PFSK-1 (cell line): ENCODE measurements at regions not wholly inside any gene's neighbourhood (a gene's known extent, or its start where the extent isn't known, plus 50 kb on each side); places are given as distances from the start of the nearest gene placed in this dataset.

ENCODE experiments used
- FOXP2 ChIP-seq: optimal IDR thresholded peaks from 2 replicates; pipeline ENCODE3; 2011; ENCODE audit warnings: borderline replicate concordance, control low read depth, inconsistent platforms; ENCODE audit not compliant: insufficient read depth; ENCODE audit errors: extremely low read length, extremely low read depth
- POLR2AphosphoS5 ChIP-seq: IDR thresholded peaks from 2 replicates; pipeline ENCODE4 v1.6.1; 2012; ENCODE audit warnings: low read depth, mild to moderate bottlenecking, control low read depth, low read length, moderate library complexity
- SIN3A ChIP-seq: IDR thresholded peaks from 2 replicates; pipeline ENCODE4 v1.6.1; 2012; ENCODE audit warnings: mild to moderate bottlenecking, low read length, moderate library complexity, borderline replicate concordance; ENCODE audit not compliant: insufficient read depth
- TAF1 ChIP-seq: IDR thresholded peaks from 2 replicates; pipeline ENCODE4 v1.6.1; 2012; ENCODE audit warnings: low read length, control low read depth, borderline replicate concordance; ENCODE audit not compliant: insufficient read depth
- TF ChIP-seq, protein P1 (sequence below), 2 experiments: IDR thresholded peaks; 2 replicates each; pipeline versions ENCODE4 v1.6.1 to v1.8.0; 2011 to 2012; ENCODE audit warnings: low read depth in 2 of 2, low read length in 2 of 2, control low read depth in 1 of 2, inconsistent platforms in 1 of 2, mild to moderate bottlenecking in 1 of 2, moderate library complexity in 1 of 2; ENCODE audit not compliant: insufficient read depth in 1 of 2

DNA sequence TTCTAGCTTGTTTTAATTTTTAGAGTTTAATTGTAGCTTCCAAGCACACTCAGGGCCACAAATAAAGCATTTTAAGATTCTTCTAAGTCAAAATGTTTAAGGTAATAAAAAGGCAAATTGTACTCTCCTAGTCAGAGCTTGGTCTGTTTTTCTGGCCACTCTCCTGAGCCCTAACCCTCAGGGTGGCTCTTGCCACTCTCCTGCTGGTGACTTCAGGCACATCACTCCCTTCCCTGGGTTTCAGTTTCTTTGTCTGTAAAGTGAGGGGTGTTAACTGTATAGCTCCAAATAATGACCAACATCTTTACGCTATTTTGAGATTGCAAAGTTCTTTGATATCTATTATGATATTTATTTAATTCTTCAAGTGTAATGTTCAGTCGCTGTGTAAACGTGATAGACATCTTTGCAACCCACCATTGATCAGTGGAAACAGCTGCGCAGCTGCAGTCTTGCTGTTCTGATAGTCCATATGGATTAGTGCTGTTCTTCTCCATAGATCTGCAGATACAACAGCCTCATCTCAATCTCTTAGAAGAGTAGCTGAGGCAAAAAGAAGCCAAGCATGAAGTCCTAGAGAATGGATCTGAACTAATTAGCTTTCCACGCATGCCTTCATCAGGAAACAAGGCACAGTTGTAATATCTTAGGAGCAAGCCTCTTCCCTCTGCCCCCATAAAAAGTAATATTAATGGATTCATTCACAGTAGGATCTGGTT lies 189.9 kb downstream of the PLPP4 start:
- TF ChIP-seq TAF1 (no peak), SIN3A (no peak), FOXP2 (no peak), POLR2AphosphoS5 (no peak)
- TF ChIP-seq, protein P1, sequence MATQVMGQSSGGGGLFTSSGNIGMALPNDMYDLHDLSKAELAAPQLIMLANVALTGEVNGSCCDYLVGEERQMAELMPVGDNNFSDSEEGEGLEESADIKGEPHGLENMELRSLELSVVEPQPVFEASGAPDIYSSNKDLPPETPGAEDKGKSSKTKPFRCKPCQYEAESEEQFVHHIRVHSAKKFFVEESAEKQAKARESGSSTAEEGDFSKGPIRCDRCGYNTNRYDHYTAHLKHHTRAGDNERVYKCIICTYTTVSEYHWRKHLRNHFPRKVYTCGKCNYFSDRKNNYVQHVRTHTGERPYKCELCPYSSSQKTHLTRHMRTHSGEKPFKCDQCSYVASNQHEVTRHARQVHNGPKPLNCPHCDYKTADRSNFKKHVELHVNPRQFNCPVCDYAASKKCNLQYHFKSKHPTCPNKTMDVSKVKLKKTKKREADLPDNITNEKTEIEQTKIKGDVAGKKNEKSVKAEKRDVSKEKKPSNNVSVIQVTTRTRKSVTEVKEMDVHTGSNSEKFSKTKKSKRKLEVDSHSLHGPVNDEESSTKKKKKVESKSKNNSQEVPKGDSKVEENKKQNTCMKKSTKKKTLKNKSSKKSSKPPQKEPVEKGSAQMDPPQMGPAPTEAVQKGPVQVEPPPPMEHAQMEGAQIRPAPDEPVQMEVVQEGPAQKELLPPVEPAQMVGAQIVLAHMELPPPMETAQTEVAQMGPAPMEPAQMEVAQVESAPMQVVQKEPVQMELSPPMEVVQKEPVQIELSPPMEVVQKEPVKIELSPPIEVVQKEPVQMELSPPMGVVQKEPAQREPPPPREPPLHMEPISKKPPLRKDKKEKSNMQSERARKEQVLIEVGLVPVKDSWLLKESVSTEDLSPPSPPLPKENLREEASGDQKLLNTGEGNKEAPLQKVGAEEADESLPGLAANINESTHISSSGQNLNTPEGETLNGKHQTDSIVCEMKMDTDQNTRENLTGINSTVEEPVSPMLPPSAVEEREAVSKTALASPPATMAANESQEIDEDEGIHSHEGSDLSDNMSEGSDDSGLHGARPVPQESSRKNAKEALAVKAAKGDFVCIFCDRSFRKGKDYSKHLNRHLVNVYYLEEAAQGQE (IDR thresholded peaks at IDR 0.05; ENCODE audit: insufficient read depth in 1 of 2, low read depth in 2 of 2, low read length in 2 of 2), result no peak

DNA sequence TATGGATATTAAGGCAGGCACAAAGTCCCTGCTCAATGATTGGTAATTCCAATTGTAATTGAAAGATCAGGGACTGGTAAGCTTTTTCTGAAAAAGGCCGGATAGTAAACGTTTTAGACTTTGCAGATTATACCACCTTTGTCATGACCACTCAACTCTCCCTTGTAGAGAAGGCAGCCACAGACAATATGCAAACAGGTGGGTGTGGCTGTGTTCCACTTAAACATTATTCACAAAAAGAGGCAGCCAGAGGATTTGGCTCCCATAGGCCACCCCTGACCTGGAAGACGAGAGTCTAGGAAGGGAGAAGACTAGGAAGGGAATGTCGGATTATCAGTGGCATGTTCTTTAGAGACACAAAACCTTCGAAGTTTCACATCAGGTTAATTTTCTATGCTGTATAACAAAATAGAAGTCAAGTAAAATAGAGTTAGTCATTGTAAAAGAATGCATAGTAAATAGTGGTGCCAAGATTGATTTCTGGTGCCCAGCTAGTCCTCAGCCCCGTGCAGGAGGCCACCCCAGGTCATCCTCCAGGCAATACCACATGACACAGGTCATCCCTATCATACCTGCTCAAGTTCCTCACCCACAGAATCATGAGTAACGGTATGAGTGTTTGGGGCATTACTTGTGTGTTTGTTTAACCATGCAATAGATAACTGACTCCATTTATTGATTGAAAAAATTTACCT lies 193.8 kb downstream of the PLPP4 start:
- no peak for TF ChIP-seq TAF1
- no peak for TF ChIP-seq FOXP2
- no peak for TF ChIP-seq POLR2AphosphoS5
- TF ChIP-seq, protein P1 (IDR thresholded peaks at IDR 0.05; ENCODE audit: insufficient read depth in 1 of 2, low read depth in 2 of 2, low read length in 2 of 2), result no peak
- no peak for TF ChIP-seq SIN3A

DNA sequence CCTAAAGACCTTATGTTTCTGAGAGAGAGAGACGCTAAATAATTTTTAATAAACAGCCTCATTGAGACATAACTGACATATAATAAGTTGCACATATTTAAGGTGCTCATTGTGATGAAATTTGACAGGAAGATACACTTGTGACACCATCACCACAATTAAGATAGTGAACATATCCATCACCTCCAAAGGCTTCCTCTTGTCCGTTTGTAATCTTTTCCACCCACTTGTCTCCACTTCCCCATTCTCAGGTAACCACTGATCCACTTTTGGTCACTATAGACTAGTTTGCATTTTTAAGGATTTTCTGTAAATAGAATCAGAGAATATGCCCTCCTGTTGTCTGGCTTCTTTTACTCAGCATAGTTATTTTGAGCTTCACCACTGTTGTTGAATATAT lies 195.1 kb upstream of the WDR11 start:
- TF ChIP-seq SIN3A (no peak), TAF1 (no peak), FOXP2 (no peak), POLR2AphosphoS5 (no peak)
- TF ChIP-seq, protein P1 (IDR thresholded peaks at IDR 0.05; ENCODE audit: insufficient read depth in 1 of 2, low read depth in 2 of 2, low read length in 2 of 2), result no peak

- no peak for TF ChIP-seq FOXP2
Observed at GRCh38 chr10:120657371-120657770, 193.8 kb upstream of the WDR11 start.

DNA sequence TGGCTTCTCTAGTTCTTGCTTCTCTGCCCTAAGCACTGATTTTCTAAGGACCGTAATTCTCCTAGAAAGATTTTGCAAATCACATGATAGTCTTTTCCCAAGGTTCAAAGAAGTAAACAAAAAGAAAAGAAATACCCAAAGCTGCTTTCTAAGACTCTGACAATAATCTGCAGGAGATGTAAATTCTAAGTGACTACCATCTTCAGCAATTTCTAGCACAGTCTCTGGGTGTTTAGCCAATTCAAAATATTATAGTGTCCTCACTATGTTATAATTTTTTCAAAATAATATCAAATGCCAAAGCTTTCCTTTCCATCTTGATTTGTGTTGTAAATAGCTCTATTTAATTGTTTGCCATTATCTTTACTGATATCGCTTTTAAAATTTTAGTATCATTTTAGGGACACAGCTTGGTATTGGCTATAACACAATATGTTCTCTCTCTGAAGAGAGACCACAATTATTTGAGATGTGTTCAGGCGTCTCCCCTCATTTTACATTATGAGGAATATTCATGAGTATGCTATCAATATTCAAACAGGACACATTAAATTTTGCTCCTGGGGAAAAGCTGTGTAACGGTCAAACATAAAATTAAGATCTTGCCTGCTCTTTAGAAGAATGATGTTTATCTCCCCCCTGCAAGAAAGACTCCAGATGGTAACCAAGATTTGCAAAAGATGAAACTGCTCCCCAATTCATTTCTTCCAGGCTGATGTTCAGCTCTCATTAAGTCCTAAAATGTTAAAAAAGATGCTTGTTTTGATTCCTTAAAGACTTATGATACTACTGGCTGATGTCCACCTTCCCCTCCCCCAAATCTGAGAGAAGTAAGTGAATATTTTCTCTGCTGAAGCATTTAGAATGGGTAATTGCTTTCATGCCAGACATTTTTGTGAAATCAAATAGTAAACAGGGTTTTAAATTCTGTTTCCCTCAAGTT lies 191.9 kb upstream of the WDR11 start:
- TF ChIP-seq POLR2AphosphoS5 (no peak), FOXP2 (no peak), TAF1 (no peak), SIN3A (no peak)
- TF ChIP-seq, protein P1 (IDR thresholded peaks at IDR 0.05; ENCODE audit: insufficient read depth in 1 of 2, low read depth in 2 of 2, low read length in 2 of 2), result no peak
